ENCODE measurements at regions not wholly inside any gene's neighbourhood (a gene's known extent, or its start where the extent isn't known, plus 50 kb on each side); places are given as distances from the start of the nearest gene placed in this dataset.

DNA sequence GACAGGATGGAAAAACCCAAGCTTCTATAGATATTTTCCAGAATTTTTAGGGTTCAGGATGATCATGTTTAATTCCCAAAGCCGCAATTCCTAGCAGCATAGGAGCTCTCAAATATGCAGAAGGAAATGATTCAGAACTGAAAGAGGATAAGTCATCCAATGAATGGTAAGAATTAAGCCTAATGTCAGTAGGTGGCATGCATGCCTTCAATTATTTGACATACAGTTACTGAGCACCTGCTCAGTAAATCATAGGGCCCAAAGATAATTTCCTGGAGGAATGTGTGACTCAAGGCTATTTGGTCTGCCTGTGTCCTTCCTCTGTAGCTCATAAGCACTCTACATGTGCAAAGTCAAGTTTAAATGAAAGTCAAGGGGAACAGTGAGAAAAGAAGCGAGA is 116.8 kb upstream of the SLC38A4 start:
- TF ChIP-seq CTCF (IDR thresholded peaks at IDR 0.05; ENCODE audit: low read depth, low read length) (no peak), EZH2phosphoT487 (IDR thresholded peaks at IDR 0.05; ENCODE audit: low read depth) (no peak)
